ENCODE measurements at regions not wholly inside any gene's neighbourhood (a gene's known extent, or its start where the extent isn't known, plus 50 kb on each side); places are given as distances from the start of the nearest gene placed in this dataset.
"Not testable (repeated sequence)": the region's sequence is repeated elsewhere in the genome, so short reads cannot be mapped to it uniquely, and the experiment has no call there.

DNA sequence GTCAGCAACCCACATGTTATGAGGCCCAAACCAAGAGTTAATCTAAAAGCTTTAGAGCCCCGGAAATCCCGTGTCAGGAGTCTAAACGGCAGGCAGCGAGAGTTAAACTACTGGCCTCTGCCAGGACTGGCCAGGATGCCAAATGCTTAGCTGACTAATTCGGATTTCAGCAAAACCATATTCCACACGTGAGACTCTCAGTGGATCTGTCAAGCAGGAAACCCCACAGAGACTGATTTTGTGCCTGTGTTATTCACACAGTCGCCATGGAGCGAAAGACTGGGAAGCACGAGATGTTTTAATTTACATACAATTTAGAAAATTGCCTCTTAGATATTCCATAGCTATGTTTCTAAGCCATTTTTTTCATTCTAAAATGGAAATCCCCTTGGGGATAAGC, 152.9 kb downstream of the RNASET2 start:
- no peak for DNase-seq

DNA sequence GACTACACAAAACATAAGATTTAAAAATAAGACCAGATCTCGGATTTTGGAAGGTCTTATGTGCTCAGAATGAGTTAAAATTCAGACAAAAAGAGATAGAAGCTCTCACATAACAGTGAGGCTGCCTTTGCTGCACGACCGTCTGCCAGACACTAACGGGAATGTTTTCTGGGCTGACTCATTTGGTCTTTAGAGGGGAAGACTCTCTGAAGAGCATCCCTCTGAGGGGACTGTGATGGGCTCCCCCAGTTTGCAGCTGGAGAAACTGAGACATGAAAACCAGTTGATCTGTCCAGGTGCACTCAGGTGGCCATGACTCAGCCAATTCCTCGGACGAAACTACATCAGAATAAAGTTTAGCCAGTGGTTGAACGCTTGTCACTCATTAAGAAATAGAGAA, 153.9 kb downstream of the RNASET2 start:
- DNase-seq, result no peak

GRCh38 chr6:166800137-166800536, 156.2 kb downstream of the RNASET2 start:
- DNase-seq, result no peak

GRCh38 chr6:166798652-166799051, 157.7 kb downstream of the RNASET2 start:
- DNase-seq, result no peak

DNA sequence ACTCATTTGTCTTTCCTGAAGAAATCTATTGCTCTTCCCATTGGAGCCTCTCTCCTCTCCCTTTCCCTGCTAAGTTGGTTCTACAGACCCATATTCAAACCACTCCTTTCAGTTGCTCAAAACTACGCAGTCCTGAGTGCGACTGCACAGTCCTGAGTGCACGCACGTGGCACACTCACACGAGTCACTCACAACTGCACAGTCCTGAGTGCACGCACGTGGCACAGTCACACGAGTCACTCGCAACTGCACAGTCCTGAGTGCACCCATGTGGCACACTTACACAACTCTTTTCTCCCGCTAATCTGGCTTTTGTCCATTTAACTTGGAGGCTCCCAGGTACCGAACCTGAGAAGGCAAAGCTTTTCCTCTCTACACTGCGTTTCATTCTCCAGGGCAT, 159.7 kb downstream of the RNASET2 start:
- no peak for DNase-seq

GRCh38 chr6:166795879-166796278, 160.5 kb downstream of the RNASET2 start:
- DNase-seq, result no peak

DNA sequence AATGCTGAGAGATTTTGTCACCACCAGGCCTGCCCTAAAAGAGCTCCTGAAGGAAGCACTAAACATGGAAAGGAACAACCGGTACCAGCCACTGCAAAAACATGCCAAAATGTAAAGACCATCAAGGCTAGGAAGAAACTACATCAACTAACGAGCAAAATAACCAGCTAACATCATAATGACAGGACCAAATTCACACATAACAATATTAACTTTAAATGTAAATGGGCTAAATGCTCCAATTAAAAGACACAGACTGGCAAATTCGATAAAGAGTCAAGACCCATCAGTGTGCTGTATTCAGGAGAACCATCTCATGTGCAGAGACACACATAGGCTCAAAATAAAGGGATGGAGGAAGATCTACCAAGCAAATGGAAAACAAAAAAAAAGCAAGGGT, 163.8 kb upstream of the RPS6KA2 start:
- DNase-seq, result not testable (repeated sequence)

GRCh38 chr6:166788846-166789529, 161.9 kb upstream of the RPS6KA2 start:
- not testable (repeated sequence) for DNase-seq

- DNase-seq, result peak; percentile 12 to 75
Measured at GRCh38 chr6:166786704-166787293, 159.7 kb upstream of the RPS6KA2 start.

DNA sequence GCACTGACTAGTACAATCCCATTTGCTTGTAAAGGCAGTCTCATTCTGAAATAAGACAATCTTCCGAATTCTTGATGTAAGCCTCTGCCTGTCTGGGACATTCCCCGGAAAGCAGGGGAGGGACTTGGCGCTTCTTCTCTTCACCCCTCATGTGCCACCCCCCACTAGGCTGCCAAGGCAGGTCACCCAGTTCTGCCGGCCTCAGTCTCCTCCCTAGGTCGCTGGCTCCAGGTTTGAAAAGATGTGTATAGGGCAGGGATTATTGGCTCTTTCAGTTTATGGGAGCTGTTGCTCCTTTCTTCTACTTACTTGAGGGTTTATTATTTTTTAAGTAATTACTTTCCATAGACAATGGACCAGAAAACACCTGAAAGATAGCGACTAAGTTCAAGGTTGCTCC, 158.1 kb upstream of the RPS6KA2 start:
- DNase-seq, result no peak

DNA sequence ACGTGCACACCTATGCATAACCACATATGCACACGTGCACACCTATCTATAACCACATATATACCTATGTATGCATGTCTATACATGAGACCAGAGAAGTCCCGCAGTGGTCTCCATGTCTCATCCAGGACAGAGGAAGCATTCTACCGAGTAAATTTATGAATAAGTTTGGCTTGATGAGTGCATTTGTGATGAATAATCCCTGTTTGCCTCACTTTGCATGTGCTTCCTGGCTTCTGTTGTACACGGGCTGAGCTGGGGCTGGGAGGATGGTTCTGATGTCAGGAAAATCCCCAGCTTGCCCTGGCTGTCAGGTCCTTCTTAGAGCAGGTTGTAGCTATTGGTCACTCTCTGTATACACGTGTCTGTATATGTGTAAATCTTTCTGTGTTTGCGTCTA, 157.6 kb upstream of the RPS6KA2 start:
- DNase-seq, result no peak

DNA sequence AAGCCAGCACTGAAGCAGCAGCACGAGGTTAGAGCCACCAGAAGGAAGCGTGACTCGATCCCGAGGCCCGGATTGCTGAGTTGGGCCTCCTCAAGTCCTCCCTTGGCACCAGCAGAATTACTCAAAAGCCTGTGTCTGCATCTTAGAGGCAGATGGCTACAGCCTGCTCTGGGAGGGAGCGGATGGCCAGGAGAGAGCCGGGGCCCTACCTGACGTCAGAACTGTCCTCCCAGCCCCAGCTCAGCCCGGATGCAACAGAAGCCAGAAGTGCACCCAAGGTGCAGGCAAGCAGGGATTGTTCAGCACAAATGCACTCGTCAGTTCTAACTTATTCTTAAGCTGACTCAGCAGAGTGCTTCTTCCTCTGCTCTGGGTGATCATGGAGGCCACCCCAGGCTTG, 155.5 kb upstream of the RPS6KA2 start:
- DNase-seq, result no peak

DNA sequence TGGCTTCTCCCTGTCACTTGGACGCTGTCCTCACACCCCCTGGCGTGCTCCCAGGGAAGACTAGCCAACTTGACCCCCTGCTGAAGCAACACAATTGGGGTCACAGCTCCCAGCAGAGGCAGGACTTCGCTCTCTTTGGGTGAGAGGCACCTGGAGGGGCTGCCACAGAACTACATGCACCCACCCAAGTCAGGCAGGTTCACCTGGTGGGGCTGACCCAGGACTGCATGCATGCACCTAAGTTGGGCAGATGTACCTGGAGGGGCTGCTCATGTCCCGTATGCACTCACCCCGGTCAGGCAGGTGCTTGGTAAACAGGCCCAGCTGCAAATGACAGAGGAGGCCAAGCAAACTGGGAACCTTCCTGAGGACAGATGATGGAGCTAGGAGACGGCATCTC, 154.3 kb upstream of the RPS6KA2 start:
- no peak for DNase-seq

GRCh38 chr6:166779963-166780683, 153.1 kb upstream of the RPS6KA2 start:
- no peak for DNase-seq

DNA sequence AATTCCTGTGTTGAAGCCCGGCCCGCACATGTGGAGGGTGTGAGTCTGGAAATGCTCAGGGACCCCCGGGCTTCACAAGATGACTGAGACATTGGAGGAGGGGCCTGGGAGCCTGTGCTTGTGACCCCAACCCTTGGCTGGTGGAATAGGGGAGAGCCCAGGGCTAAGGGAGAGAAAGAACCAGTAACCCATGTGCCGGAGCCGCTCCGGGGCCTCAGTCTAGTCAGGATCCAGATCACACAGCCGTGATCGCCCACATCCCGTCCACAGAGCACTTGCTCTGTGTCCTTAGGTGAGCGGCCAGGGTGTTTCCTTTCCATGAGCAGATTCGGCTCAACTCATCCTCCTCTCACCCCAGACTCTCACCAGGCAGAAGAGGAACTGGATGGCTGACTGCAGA, 152.3 kb upstream of the RPS6KA2 start:
- DNase-seq, result no peak

DNA sequence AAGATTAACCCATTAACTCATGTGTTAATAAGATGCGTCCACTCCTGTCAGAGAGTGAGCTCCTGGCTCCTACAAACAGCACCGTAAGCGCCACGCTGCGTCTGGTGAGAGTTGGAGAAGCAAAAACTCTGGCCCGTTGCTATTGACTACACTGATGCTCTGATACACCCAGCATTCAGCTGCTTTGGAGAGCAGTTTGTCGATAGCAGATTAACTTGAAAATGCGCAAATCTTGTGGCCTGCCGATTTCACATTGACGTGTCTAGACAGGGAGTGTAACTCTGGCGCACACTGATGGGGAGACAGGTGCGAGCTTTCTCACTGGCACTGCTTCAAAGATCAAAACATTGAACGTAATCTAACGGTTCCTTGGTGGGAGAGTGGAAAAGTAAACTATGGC, 151.7 kb upstream of the RPS6KA2 start:
- no peak for DNase-seq

DNA sequence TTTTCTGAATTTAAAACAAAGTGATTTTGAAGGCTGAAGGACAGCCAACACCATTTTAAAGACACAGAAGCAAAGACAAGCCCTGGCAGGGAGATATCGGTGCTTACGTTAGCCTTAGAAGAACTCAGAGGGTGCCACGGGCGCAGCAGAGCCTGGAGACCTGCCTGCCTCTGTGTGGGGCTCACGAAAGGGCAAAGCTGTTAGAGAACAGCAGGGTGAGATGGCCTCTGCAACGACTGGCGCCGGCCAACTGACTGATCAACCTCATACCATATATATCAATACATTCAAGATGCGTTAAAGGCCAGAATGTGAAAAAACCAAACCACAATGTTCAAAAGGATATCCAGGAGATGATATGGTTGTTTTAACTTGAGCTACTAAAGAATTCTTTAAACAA, 151.0 kb upstream of the RPS6KA2 start:
- DNase-seq, result no peak

GRCh38 chr6:166777096-166777630, 150.1 kb upstream of the RPS6KA2 start:
- no peak for DNase-seq

GRCh38 chr6:166776571-166776970, 149.5 kb upstream of the RPS6KA2 start:
- no peak for DNase-seq

- no peak for DNase-seq
Measured at GRCh38 chr6:166775923-166776220, 148.8 kb upstream of the RPS6KA2 start.

- peak; percentile 66 to 76 for DNase-seq
Measured at GRCh38 chr6:166775180-166775922, 148.3 kb upstream of the RPS6KA2 start.

DNA sequence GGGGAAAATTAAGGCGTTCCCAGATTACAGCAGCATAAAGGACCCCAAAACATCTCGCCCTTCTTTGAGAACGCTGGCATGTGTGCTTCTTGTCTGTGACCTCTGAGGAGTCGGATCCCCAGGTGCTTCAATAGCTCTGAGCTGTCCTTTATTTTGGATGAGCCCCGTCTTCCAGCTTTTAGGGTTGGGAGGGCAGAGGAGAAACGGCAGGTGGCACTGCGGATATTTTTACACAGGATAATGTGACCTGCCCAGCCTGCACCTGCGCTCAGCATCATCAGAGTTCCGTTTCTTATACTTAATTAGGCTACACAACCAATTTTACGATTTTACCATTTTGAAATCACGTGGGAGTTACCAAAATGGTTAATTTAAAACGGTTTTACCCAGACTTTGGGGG, 147.7 kb upstream of the RPS6KA2 start:
- no peak for DNase-seq

GRCh38 chr6:166774292-166774691, 147.2 kb upstream of the RPS6KA2 start:
- DNase-seq, result no peak

GRCh38 chr6:166772518-166772917, 145.5 kb upstream of the RPS6KA2 start:
- DNase-seq, result no peak
